Common myeloid progenitor, CD34-positive (primary cell): ENCODE measurements at regions not wholly inside any gene's neighbourhood (a gene's known extent, or its start where the extent isn't known, plus 50 kb on each side); places are given as distances from the start of the nearest gene placed in this dataset.

Experiments
- CTCF ChIA-PET: fragments of 350-600 bp; sonication (Branson Sonifier 250); formaldehyde crosslinking; loops from one replicate; lab custom pipeline; 2021; ENCODE audit warnings: antibody characterized with exemption; lab: Charles Lee
- POLR2A ChIA-PET: fragments of 350-600 bp; sonication (Branson Sonifier 250); formaldehyde crosslinking; loops from one replicate; lab custom pipeline; 2021; ENCODE audit warnings: antibody characterized with exemption; lab: Charles Lee
- DNase-seq, 3 donors: peaks; one replicate each; pipeline versions ENCODE4 v3.0.0 to v3.0.0-alpha.2; 2013
- H3K27ac ChIP-seq, 2 experiments: 1 replicate in 1 of 2; 2 replicates in 1 of 2; pipeline ENCODE4 v1.7.0; 2013; ENCODE audit warnings: inconsistent platforms in 2 of 2, low read length in 2 of 2, mild to moderate bottlenecking in 2 of 2, low read depth in 1 of 2, moderate library complexity in 1 of 2; ENCODE audit not compliant: severe bottlenecking in 2 of 2, insufficient read depth in 1 of 2, poor library complexity in 1 of 2
- H3K27me3 ChIP-seq, 5 experiments: replicated peaks in 2 of 5; 1 replicate in 3 of 5; 2 replicates in 2 of 5; pipeline versions ENCODE4 v1.6.1 to v1.7.0; 2013; ENCODE audit warnings: low read length in 4 of 5, mild to moderate bottlenecking in 2 of 5, moderate library complexity in 2 of 5, inconsistent platforms in 1 of 5; ENCODE audit not compliant: insufficient read depth in 5 of 5, control insufficient read depth in 4 of 5
- H3K36me3 ChIP-seq, 4 experiments: 1 replicate in 2 of 4; 2 replicates in 2 of 4; pipeline versions ENCODE4 v1.6.1 to v1.7.0; 2013; ENCODE audit warnings: low read length in 3 of 4, control low read depth in 1 of 4, mild to moderate bottlenecking in 1 of 4; ENCODE audit not compliant: control insufficient read depth in 4 of 4, insufficient read depth in 4 of 4
- H3K4me1 ChIP-seq, 4 experiments: 1 replicate in 3 of 4; 2 replicates in 1 of 4; pipeline versions ENCODE4 v1.6.1 to v1.7.1; 2013; ENCODE audit warnings: low read length in 3 of 4, mild to moderate bottlenecking in 3 of 4, control low read depth in 1 of 4, inconsistent platforms in 1 of 4, moderate library complexity in 1 of 4; ENCODE audit not compliant: control insufficient read depth in 4 of 4, insufficient read depth in 4 of 4; ENCODE audit errors: control extremely low read depth in 1 of 4
- H3K4me3 ChIP-seq, 7 experiments: 1 replicate in 4 of 7; 2 replicates in 3 of 7; pipeline versions ENCODE4 v1.5.1 to v1.7.0; 2013; ENCODE audit warnings: mild to moderate bottlenecking in 7 of 7, low read length in 6 of 7, moderate library complexity in 6 of 7, inconsistent platforms in 2 of 7, low read depth in 2 of 7, control low read depth in 1 of 7; ENCODE audit not compliant: insufficient read depth in 4 of 7, control insufficient read depth in 1 of 7; ENCODE audit errors: extremely low read depth in 1 of 7
- H3K9me3 ChIP-seq, 5 experiments: 1 replicate in 4 of 5; 2 replicates in 1 of 5; pipeline versions ENCODE4 v1.6.1 to v1.7.1; 2013; ENCODE audit warnings: low read length in 4 of 5, mild to moderate bottlenecking in 2 of 5, inconsistent platforms in 1 of 5, low read depth in 1 of 5, moderate library complexity in 1 of 5; ENCODE audit not compliant: control insufficient read depth in 4 of 5, insufficient read depth in 2 of 5; ENCODE audit errors: control extremely low read depth in 1 of 5
- WGBS: methylation state at CpG from one replicate; pipeline ENCODE4 v1.1.5; 2013; ENCODE audit not compliant: insufficient coverage; 5-methylcytosine and 5-hydroxymethylcytosine counted together

- no peak overlapping the region for H3K4me3 ChIP-seq
- H3K4me1 ChIP-seq = no peaks in the 10 kb centered on the region
- H3K9me3 ChIP-seq = no peaks in the 10 kb centered on the region
- WGBS = 100% methylated on average over 4 of the region's 5 CpGs
- H3K36me3 ChIP-seq = no peaks in the 10 kb centered on the region
- CTCF ChIA-PET = no interaction called here
- no peak overlapping the region for H3K27ac ChIP-seq
- H3K27me3 ChIP-seq = no peaks in the 10 kb centered on the region
- POLR2A ChIA-PET = no interaction called here
- DNase-seq = no peak
Observed at GRCh38 chr1:80961464-80962190, 839.1 kb upstream of the ADGRL2 start.

GRCh38 chr1:80933346-80933745 lies 867.4 kb upstream of the ADGRL2 start:
- no peak overlapping the region for H3K27ac ChIP-seq
- no CpG with 5 or more reads among the region's 1 CpG for WGBS
- DNase-seq = no peak
- H3K9me3 ChIP-seq = peaks cover 2 to 16% (median 6%) of the 10 kb centered on the region in 5 experiments
- CTCF ChIA-PET = no interaction called here
- no peaks in the 10 kb centered on the region for H3K4me1 ChIP-seq
- H3K4me3 ChIP-seq = no peak overlapping the region
- POLR2A ChIA-PET = no interaction called here
- no peaks in the 10 kb centered on the region for H3K36me3 ChIP-seq
- H3K27me3 ChIP-seq = no peaks in the 10 kb centered on the region

DNA sequence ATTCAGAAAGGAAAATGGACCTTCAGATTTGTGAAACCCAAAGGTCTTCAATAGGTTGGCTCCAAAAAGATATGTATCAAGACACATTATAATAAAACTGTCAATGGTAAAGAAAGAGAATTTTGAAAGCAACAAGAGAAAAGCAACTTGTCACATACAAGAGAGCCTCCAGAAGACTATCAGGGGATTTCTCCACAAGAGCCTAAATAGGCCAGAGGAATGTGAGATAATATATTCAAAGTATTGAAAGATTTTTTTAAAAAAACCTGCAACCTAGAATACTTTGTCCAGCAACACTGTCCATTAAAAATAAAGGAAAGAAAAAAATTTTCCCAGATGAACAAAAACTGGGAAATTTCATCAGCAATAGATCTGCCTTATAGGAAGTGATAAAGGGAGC lies 869.6 kb upstream of the ADGRL2 start:
- Histone ChIP-seq H3K4me1 (no peaks in the 10 kb centered on the region), H3K4me3 (no peak overlapping the region), H3K27ac (no peak overlapping the region), H3K36me3 (no peaks in the 10 kb centered on the region), H3K27me3 (no peaks in the 10 kb centered on the region), H3K9me3 (peaks cover 2 to 16% (median 6%) of the 10 kb centered on the region in 5 experiments)
- POLR2A ChIA-PET = no interaction called here
- DNase-seq = no peak
- CTCF ChIA-PET = no interaction called here

DNA sequence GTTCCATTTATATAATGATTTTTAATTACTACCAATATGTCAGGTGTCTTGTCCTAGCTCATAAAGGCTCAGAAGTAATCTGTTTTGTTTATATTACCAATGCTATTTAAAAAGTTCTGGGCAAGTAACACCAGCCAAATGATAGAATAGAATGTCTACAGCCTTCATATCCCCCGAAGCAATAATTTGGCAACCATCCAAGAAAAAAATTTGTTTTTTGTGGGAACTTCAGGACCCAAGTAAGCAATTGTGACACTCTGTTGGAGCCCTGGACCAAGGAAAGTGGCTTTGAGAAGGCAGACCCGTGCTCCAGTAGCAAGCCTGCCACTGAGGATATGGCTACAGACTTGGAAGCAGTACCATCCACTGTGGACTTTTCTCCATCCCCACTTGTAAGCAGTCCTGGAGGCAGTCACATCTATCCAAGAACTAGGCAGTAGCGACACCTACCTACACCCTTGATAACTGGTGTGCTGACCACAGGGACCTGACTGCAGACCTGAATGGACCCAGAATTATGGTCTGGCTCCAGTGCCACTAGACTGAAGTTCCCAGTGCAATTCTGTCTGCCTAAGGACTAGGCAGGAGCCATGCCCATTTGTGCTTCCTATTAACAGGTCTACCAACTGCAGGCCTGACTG lies 870.7 kb upstream of the ADGRL2 start:
- CTCF ChIA-PET = no interaction called here
- POLR2A ChIA-PET = no interaction called here
- peaks cover 2 to 16% (median 6%) of the 10 kb centered on the region in 5 experiments for H3K9me3 ChIP-seq
- H3K27me3 ChIP-seq = no peaks in the 10 kb centered on the region
- H3K36me3 ChIP-seq = no peaks in the 10 kb centered on the region
- no peaks in the 10 kb centered on the region for H3K4me1 ChIP-seq
- no peak overlapping the region for H3K27ac ChIP-seq
- WGBS = 96% methylated on average over 2 of the region's 3 CpGs
- H3K4me3 ChIP-seq = no peak overlapping the region
- no peak for DNase-seq

DNA sequence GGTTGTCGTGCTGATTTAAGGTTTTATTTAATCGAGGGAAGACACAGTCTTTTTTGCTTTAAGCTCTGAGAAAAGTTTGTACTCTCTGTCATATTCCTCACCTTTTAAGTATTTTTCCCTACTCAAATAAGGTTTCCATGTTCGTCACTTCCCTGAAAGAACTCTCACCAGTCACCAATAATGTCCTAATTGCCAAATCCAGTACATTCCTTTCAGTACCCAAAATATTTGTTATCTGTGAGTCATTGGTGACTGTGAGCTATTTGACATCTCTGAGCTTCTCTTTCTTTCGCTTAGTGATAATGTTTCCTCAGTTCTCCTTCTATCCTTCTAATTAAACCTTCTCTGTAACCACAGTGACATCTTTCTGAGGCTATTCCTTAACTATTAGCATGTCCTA lies 874.2 kb upstream of the ADGRL2 start:
- H3K4me3 ChIP-seq = no peak overlapping the region
- no peaks in the 10 kb centered on the region for H3K4me1 ChIP-seq
- H3K27me3 ChIP-seq = no peaks in the 10 kb centered on the region
- H3K36me3 ChIP-seq = no peaks in the 10 kb centered on the region
- ChIA-PET CTCF (no interaction called here), POLR2A (interaction anchor here (0.6 kb wide), 1 partner anchor 464 kb away, joined by 3 read pairs; no protein-coding TSS in a partner anchor)
- 100% methylated on average over 3 of the region's 4 CpGs for WGBS
- peaks cover 0 to 13% (median 6%) of the 10 kb centered on the region in 5 experiments for H3K9me3 ChIP-seq
- no peak overlapping the region for H3K27ac ChIP-seq
- no peak for DNase-seq

DNA sequence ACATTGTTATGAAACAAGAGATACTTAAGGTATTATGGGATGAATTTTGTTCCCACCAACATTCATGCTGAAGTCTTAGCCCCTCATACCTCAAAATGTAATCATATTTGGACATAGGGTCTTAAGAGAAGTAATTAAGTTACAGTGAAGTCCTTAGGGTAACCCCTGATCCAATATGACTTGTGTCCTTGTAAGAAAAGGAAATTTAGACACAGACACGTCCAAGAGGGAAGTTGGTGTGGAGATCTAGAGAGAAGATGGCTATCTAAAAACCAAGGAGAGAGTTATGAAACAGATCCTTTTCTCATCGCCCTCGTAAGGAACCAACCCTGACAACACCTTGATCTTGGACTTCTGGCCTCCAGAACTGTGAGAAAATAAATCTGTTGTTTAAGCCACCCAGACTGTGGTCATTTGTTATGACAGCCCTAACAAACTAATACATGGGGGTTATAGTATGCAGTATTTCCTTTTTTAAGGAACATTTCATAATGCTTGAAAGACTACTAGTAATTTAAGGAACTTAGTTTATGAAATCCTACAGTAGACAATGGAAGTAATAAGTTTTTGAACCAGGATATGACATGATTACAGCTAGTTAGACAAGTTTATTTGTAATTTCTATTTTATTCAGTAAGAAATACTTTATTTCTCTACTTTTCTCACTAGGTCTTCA lies 875.5 kb upstream of the ADGRL2 start:
- no peaks in the 10 kb centered on the region for H3K27me3 ChIP-seq
- 81% methylated on average over 2 of the region's 3 CpGs for WGBS
- ChIA-PET POLR2A (no interaction called here), CTCF (no interaction called here)
- no peak overlapping the region for H3K4me3 ChIP-seq
- H3K4me1 ChIP-seq = no peaks in the 10 kb centered on the region
- no peak for DNase-seq
- peaks cover 0 to 6% (median under 1%) of the 10 kb centered on the region in 5 experiments for H3K9me3 ChIP-seq
- no peaks in the 10 kb centered on the region for H3K36me3 ChIP-seq
- no peak overlapping the region for H3K27ac ChIP-seq

- peaks cover 0 to 2% (median 0%) of the 10 kb centered on the region in 5 experiments for H3K9me3 ChIP-seq
- no peaks in the 10 kb centered on the region for H3K4me1 ChIP-seq
- H3K27me3 ChIP-seq = no peaks in the 10 kb centered on the region
- no peaks in the 10 kb centered on the region for H3K36me3 ChIP-seq
- ChIA-PET CTCF (no interaction called here), POLR2A (no interaction called here)
- no peak overlapping the region for H3K4me3 ChIP-seq
- no peak overlapping the region for H3K27ac ChIP-seq
- DNase-seq = no peak
- 100% methylated on average over 2 of the region's 2 CpGs for WGBS
Observed at GRCh38 chr1:80924290-80924689, 876.4 kb upstream of the ADGRL2 start.
